KOPT-K1 (cell line): ENCODE measurements at regions not wholly inside any gene's neighbourhood (a gene's known extent, or its start where the extent isn't known, plus 50 kb on each side); places are given as distances from the start of the nearest gene placed in this dataset.
"Not testable (repeated sequence)": the region's sequence is repeated elsewhere in the genome, so short reads cannot be mapped to it uniquely, and the experiment has no call there.

Source experiments
- H3K27ac ChIP-seq: fragments of 200-600 bp; sonication (generic); 2 replicates; pipeline ENCODE4 v1.5.1; 2016; ENCODE audit warnings: antibody characterized with exemption, mild to moderate bottlenecking, low read depth, low read length; ENCODE audit not compliant: poor library complexity, severe bottlenecking
- H3K36me3 ChIP-seq: fragments of 200-600 bp; sonication (generic); 2 replicates; pipeline ENCODE4 v1.5.1; 2017; ENCODE audit warnings: antibody characterized with exemption, mild to moderate bottlenecking, low read length, moderate library complexity; ENCODE audit not compliant: insufficient read depth
- H3K9me3 ChIP-seq: fragments of 200-600 bp; sonication (generic); 2 replicates; pipeline ENCODE4 v1.5.1; 2017; ENCODE audit warnings: antibody characterized with exemption, low read length, mild to moderate bottlenecking; ENCODE audit not compliant: insufficient read depth, poor library complexity, severe bottlenecking

DNA sequence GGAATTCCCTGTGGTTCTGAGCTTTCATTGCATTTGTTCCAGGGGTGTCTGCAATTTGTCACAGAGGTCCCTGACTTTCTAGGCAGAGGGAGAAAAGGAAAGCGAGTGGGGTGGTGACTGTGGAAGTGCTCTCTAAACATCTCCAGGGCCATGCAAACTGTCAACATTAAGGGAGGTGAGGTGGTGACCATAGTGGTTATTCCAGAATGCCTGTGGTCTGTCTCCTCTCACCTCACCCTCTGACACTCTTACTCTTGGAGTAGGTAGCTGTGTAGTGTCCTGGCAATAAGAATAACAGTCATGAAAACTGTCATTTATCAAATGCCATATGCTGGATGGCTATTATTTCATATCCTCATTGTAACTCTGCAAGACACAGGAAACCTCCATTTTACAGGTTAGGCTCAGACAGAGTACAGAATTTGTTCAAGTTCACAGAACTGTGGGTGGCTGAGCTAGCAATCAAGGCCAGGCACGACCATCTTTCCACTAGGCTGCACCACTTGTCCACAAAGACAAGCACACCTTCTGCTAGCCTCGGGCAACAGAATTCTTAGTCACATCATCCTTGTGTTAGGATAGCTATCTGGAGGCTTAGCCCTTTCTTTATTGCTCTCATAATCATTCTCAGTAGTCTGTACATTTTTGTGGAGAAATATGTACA, 179.4 kb downstream of the CD47 start:
- no peaks in the 10 kb centered on the region for H3K36me3 ChIP-seq
- H3K27ac ChIP-seq = no peak overlapping the region
- H3K9me3 ChIP-seq = no peaks in the 10 kb centered on the region

DNA sequence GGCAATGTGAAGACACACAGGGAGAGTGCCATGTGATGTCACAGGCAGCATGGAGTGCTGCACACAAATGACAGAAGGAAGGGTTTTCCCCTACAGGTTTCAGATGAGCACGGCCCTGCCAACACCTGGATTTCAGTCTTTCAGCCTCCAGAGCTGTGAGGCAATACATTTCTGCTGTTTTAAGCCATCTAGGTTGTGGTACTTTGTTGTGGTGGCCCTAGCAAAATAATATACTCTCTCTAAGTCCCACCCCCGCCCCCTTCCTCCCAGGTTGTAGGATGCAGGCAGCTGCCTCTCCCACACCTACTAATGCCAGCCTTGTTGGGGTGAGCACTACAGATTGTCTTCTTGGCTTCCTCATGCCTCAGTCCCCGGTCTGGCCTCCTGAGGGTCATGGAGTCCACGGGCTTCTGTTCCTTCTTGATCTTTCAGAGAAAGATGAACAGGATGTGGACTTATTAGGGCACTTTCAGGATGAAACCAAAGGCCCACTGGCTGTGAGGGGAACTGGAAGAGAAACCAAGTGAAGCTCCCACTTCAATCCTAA, 180.0 kb downstream of the CD47 start:
- no peaks in the 10 kb centered on the region for H3K36me3 ChIP-seq
- no peak overlapping the region for H3K27ac ChIP-seq
- H3K9me3 ChIP-seq = no peaks in the 10 kb centered on the region

DNA sequence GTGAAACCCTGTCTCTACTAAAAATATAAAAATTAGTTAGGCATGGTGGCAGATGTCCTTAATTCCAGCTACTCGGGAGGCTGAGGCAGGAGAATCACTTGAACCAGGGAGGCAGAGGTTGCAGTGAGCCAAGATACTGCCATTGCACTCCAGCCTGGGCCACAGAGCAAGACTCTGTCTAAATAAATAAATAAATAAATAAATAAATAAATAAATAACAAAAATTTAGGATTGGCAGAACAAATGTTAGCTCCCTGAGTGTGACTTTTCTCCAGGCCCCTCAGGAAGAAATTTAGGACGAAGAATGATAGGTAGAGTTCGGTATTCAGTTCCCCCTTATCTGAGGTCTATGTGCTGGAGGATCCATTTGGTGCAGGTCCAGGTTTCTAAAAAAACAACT, 181.2 kb downstream of the CD47 start:
- H3K9me3 ChIP-seq, H3K27ac ChIP-seq, H3K36me3 ChIP-seq: not testable (repeated sequence)

- H3K9me3 ChIP-seq = no peaks in the 10 kb centered on the region
- no peaks in the 10 kb centered on the region for H3K36me3 ChIP-seq
- H3K27ac ChIP-seq = no peak overlapping the region
Observed at GRCh38 chr3:107907996-107908395, 182.8 kb downstream of the CD47 start.

GRCh38 chr3:107904536-107905066, 186.2 kb downstream of the CD47 start:
- H3K27ac ChIP-seq = no peak overlapping the region
- no peaks in the 10 kb centered on the region for H3K36me3 ChIP-seq

GRCh38 chr3:107899990-107900651, 190.7 kb downstream of the CD47 start:
- H3K36me3 ChIP-seq = no peaks in the 10 kb centered on the region
- H3K9me3 ChIP-seq = no peaks in the 10 kb centered on the region
- no peak overlapping the region for H3K27ac ChIP-seq

More at GRCh38 chr3:107904536-107905066, 186.2 kb downstream of the CD47 start:
- H3K9me3 ChIP-seq = no peaks in the 10 kb centered on the region

GRCh38 chr3:107897471-107898061, 193.3 kb downstream of the CD47 start:
- no peaks in the 10 kb centered on the region for H3K36me3 ChIP-seq
- no peak overlapping the region for H3K27ac ChIP-seq
- no peaks in the 10 kb centered on the region for H3K9me3 ChIP-seq

- no peak overlapping the region for H3K27ac ChIP-seq
- H3K36me3 ChIP-seq = no peaks in the 10 kb centered on the region
- no peaks in the 10 kb centered on the region for H3K9me3 ChIP-seq
Observed at GRCh38 chr3:107894998-107895397, 195.8 kb downstream of the CD47 start.

GRCh38 chr3:107892955-107893624, 197.7 kb downstream of the CD47 start:
- H3K9me3 ChIP-seq = peaks cover 5% of the 10 kb centered on the region
- no peak overlapping the region for H3K27ac ChIP-seq
- no peaks in the 10 kb centered on the region for H3K36me3 ChIP-seq

- H3K27ac ChIP-seq = no peak overlapping the region
- no peaks in the 10 kb centered on the region for H3K36me3 ChIP-seq
- peaks cover 5% of the 10 kb centered on the region for H3K9me3 ChIP-seq
Observed at GRCh38 chr3:107884719-107885460, 205.9 kb downstream of the CD47 start.

DNA sequence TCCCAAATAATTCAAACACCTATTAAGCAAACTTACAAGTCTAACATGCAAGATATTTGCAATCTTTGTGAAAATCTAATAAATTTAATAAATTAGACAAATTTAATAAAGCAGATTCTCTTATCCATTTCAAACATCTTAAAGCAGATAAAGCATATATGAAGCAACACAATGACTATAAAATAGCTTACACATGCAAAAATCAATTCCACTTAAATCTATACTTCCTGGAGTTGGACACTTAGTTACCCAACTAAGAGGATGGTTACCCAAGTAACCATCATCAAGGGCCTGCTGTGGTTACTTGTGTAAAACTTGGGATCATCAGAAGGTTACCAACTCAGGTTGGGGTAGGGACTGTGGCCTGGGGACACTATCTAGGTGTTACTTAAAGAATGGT, 206.8 kb downstream of the CD47 start:
- Histone ChIP-seq H3K9me3 (peaks cover under 1% of the 10 kb centered on the region), H3K27ac (no peak overlapping the region), H3K36me3 (no peaks in the 10 kb centered on the region)

DNA sequence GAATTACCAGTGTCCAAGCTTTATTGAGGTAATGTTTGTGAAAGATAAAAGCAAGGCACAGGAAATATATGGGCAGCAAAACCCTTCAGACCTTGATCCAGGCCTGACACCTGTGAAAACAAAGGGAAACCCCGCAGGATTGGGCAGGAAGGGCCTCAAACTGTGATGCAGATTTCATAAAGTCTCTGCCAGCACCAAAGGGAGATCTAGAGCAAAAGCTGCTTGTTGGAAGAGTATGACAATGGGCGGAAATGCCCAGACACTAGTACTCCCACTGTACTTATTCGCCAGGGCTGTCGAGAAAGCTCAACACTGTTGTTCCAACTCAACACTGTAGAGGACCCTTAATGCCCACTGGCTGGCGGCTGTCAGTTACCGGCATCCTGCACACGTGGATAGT, 207.9 kb downstream of the CD47 start:
- Histone ChIP-seq H3K27ac (no peak overlapping the region), H3K9me3 (no peaks in the 10 kb centered on the region), H3K36me3 (no peaks in the 10 kb centered on the region)

GRCh38 chr3:107882261-107882660, 208.6 kb downstream of the CD47 start:
- H3K27ac ChIP-seq = no peak overlapping the region
- no peaks in the 10 kb centered on the region for H3K36me3 ChIP-seq
- H3K9me3 ChIP-seq = no peaks in the 10 kb centered on the region

DNA sequence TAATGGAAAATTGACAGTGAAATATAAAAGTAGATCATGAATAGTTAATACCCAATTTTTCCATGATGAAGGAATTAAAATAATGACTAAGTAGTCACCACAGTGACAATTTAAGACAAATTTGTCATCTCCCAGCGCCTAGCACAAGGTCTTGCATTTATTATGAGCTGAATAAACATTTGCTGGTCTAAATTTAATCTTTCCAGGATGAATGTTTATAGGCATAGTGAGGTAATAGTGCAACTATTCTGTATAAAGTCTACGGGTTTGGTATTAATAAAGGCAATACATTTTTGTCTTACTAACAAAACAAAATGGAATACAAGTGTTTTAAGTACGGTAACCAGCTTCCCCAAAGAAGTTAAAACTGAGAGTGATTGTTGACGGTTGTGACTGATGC, 209.3 kb downstream of the CD47 start:
- Histone ChIP-seq H3K27ac (no peak overlapping the region), H3K9me3 (no peaks in the 10 kb centered on the region), H3K36me3 (no peaks in the 10 kb centered on the region)
